HFFc6 (cell line): ENCODE measurements at regions not wholly inside any gene's neighbourhood (a gene's known extent, or its start where the extent isn't known, plus 50 kb on each side); places are given as distances from the start of the nearest gene placed in this dataset.
A peak's percentile ranks its signal among the peaks of the same experiment; 100 is the strongest.

ENCODE experiments used
- DNase-seq: peaks from one replicate; pipeline ENCODE4 v3.0.0-alpha.2; 2018
- H3K27ac Mint-ChIP-seq: 2 replicates; pipeline ENCODE4 v1.8.0; 2020; ENCODE audit warnings: mild to moderate bottlenecking, mixed read lengths
- H3K27me3 Mint-ChIP-seq: 2 replicates; pipeline ENCODE4 v1.8.0; 2021; ENCODE audit warnings: mild to moderate bottlenecking, moderate library complexity, mixed read lengths; ENCODE audit not compliant: insufficient read depth
- H3K36me3 Mint-ChIP-seq: 2 replicates; pipeline ENCODE4 v1.8.0; 2021; ENCODE audit warnings: low read depth, mixed read lengths
- H3K4me1 Mint-ChIP-seq: 2 replicates; pipeline ENCODE4 v1.8.0; 2020; ENCODE audit warnings: low read depth, mixed read lengths
- H3K4me3 Mint-ChIP-seq: 2 replicates; pipeline ENCODE4 v1.8.0; 2020; ENCODE audit warnings: mild to moderate bottlenecking, moderate library complexity, mixed read lengths
- H3K9me3 Mint-ChIP-seq: 2 replicates; pipeline ENCODE4 v1.8.0; 2020; ENCODE audit warnings: mild to moderate bottlenecking, mixed read lengths
- TF ChIP-seq, protein P1 (sequence below): fragments of 200-600 bp; sonication (generic); IDR thresholded peaks from 2 replicates; pipeline ENCODE4 v1.5.0; 2021; ENCODE audit warnings: antibody characterized with exemption, mild to moderate bottlenecking

DNA sequence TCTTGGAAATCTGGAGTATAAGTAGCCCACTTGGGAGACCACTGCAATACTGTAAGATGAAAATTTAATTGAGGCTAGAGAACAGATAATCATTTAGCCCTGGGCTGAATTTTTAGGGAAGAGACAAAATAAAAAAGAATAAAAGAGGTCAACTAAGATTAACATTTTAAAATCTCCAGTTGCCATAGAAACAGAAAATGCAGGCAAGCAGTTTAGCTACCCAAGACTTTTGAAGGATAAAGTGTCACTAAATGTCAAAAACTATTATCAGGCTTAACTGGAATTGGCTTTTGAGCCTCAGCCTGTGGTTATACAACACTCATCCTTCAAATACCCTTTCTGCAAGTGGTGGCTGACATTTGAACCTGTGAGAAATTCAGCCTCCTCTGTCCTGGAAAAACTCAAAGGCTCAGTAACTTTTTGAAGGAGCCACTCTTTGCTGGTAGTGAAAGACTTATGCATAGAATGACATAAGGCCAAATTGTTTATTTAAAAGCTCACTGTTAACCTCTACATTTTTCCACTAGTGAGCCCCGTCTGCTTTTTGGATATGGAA, 220.7 kb upstream of the KCNJ16 start:
- no peaks in the 10 kb centered on the region; the same call in 1 of the 2 replicates for H3K27me3 Mint-ChIP-seq
- peaks cover 40% of the 10 kb centered on the region for H3K4me1 Mint-ChIP-seq
- no peak overlapping the region for H3K4me3 Mint-ChIP-seq
- DNase-seq: no peak
- TF ChIP-seq, protein P1, sequence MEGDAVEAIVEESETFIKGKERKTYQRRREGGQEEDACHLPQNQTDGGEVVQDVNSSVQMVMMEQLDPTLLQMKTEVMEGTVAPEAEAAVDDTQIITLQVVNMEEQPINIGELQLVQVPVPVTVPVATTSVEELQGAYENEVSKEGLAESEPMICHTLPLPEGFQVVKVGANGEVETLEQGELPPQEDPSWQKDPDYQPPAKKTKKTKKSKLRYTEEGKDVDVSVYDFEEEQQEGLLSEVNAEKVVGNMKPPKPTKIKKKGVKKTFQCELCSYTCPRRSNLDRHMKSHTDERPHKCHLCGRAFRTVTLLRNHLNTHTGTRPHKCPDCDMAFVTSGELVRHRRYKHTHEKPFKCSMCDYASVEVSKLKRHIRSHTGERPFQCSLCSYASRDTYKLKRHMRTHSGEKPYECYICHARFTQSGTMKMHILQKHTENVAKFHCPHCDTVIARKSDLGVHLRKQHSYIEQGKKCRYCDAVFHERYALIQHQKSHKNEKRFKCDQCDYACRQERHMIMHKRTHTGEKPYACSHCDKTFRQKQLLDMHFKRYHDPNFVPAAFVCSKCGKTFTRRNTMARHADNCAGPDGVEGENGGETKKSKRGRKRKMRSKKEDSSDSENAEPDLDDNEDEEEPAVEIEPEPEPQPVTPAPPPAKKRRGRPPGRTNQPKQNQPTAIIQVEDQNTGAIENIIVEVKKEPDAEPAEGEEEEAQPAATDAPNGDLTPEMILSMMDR: no peak
- peaks cover 8% of the 10 kb centered on the region for H3K9me3 Mint-ChIP-seq
- no peak overlapping the region for H3K27ac Mint-ChIP-seq
- peaks cover 13% of the 10 kb centered on the region for H3K36me3 Mint-ChIP-seq

DNA sequence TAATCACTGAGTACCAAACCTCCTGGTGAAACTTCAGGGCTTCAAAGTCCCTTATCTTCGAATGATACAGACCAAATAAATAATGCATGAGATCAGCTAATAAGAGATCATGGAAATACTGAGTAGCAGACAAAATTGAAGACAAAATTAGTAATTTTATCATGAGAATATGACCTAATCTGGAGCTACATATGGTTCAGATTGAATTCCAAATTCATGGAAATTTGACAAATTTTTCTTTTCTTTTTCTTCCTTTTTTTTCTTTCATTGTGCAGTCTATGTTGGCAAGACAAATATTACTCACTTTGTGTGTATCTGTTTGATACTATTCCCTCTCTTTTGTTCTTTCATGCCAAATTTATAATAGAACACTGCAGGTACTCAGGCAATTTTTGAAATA, 218.1 kb upstream of the KCNJ16 start:
- Mint-ChIP-seq H3K27me3 (no peaks in the 10 kb centered on the region; the same call in 1 of the 2 replicates), H3K4me1 (peaks cover 44% of the 10 kb centered on the region), H3K36me3 (peaks cover 15% of the 10 kb centered on the region), H3K9me3 (peaks cover 8% of the 10 kb centered on the region), H3K4me3 (peak overlapping the region; percentile 30; the same call in 1 of the 2 replicates), H3K27ac (peak overlapping the region; percentile 83)
- TF ChIP-seq, protein P1: no peak
- no peak for DNase-seq

DNA sequence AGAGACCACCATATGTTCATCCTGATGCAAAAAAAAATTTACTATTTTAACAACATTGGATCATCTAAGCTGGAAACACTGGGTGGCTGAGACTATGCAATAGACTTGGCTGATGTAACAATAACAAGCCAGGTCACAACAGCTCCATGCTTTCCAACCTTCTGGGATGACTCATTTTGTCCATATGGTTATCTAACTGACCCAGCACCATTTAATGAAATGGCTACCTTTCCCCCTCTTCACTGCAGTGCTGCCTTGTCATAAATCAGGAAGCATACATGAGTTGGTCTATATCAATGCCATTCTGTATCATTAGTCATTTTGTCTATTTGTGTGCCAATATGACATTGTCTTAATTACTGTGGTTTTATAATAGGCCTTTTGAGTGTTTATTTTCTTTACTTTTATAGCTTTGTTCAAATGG, 217.6 kb upstream of the KCNJ16 start:
- H3K27me3 Mint-ChIP-seq: no peaks in the 10 kb centered on the region; the same call in 1 of the 2 replicates
- H3K4me3 Mint-ChIP-seq: peak overlapping the region; percentile 30; the same call in 1 of the 2 replicates
- H3K4me1 Mint-ChIP-seq: peaks cover 44% of the 10 kb centered on the region
- H3K36me3 Mint-ChIP-seq: peaks cover 15% of the 10 kb centered on the region
- TF ChIP-seq, protein P1: no peak
- peak overlapping the region; percentile 83 for H3K27ac Mint-ChIP-seq
- H3K9me3 Mint-ChIP-seq: peaks cover 8% of the 10 kb centered on the region
- peak; percentile 90 for DNase-seq

DNA sequence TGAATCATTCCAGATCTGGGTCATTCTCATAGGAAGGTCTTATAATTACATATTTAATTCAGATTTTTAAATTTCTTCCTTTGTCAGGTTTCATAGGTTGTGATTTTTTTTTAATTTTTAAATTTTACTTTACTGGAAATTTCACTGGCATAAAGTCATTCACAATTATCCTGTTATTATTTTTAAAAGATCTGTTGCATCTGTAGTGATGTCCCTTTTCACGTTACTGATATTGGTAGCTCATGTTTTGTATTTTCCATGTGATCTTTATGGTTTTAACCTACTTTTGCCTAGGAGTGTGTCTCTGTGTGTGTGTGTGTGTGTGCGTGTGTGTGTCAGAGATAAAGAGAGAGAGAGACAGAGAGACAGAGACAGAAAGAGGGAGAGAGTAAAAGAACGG, 216.6 kb upstream of the KCNJ16 start:
- no peak for DNase-seq
- TF ChIP-seq, protein P1: no peak
- peaks cover 41% of the 10 kb centered on the region for H3K4me1 Mint-ChIP-seq
- peaks cover 8% of the 10 kb centered on the region for H3K9me3 Mint-ChIP-seq
- peaks cover 15% of the 10 kb centered on the region for H3K36me3 Mint-ChIP-seq
- H3K27ac Mint-ChIP-seq: no peak overlapping the region
- no peak overlapping the region for H3K4me3 Mint-ChIP-seq
- no peaks in the 10 kb centered on the region; the same call in 1 of the 2 replicates for H3K27me3 Mint-ChIP-seq

DNA sequence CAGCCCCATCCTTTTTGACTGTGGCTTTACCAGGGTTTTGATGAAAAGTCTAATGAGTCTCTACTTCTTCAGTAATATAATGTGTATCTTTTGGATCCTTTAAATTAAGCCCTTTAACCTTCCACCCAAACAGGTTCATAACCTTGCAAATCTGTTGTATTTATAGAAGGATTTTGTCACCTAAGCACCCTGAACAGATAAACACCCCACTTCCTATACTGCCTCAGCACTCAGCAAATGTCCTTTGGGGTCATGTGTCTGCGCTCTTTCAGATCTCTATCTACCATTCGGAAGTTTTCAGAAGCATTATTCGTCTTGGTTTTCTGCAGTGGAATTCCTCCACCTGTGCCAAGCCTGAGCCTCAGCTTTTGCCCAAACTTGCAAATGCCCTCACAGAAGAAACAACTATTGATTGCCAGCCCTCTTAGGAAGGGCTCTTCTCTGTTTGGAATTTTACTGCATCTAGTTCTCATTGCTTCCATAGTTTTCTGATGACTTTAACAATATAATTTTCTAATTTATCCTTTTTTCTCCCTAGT, 214.8 kb upstream of the KCNJ16 start:
- Mint-ChIP-seq H3K27me3 (no peaks in the 10 kb centered on the region; the same call in 1 of the 2 replicates), H3K4me1 (peaks cover 24% of the 10 kb centered on the region), H3K36me3 (peaks cover 15% of the 10 kb centered on the region), H3K9me3 (peaks cover 8% of the 10 kb centered on the region), H3K27ac (no peak overlapping the region), H3K4me3 (no peak overlapping the region)
- TF ChIP-seq, protein P1: no peak
- DNase-seq: no peak
